GM19452 (cell line): ENCODE measurements at regions not wholly inside any gene's neighbourhood (a gene's known extent, or its start where the extent isn't known, plus 50 kb on each side); places are given as distances from the start of the nearest gene placed in this dataset.
"Not testable (repeated sequence)": the region's sequence is repeated elsewhere in the genome, so short reads cannot be mapped to it uniquely, and the experiment has no call there.

Source experiments
- ATAC-seq: cut with Tn5 transposase; IDR thresholded peaks from one replicate; pipeline ENCODE4 v1.9.1; 2021; ENCODE audit not compliant: unreplicated experiment

DNA sequence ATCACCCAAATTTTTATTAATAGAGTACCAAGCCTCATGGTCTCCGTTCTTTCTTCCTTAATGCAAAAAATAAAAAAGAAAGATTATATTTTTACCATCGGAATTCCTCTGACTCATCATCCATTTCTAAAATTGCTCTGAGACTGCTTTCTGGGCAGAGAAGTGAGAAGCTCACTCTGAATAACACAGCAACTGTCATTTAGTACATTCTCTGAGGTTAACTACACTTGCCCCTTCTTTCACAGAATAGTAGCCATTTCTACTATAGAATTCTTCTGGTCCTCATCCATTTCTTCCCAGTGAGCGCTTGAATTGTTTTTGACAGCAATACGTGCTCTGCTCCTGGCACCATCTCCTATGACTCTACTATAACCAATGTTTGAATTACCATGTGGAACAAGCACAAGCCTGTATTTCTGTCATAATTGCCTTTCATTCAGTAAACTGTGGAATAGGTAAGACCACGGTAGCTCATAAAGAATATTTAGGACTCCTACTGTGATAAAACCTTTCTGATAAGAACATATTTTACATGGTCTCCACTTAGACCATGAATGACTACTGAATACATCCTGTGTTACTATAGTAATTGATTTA, 435.5 kb upstream of the NRSN1 start:
- no peak for ATAC-seq

- no peak for ATAC-seq
These were observed 433.8 kb upstream of the NRSN1 start for GRCh38 chr6:23692184-23692583.

GRCh38 chr6:23696992-23697391, 429.0 kb upstream of the NRSN1 start:
- no peak for ATAC-seq

- ATAC-seq = no peak
These were observed 421.4 kb upstream of the NRSN1 start for GRCh38 chr6:23704479-23705052.

DNA sequence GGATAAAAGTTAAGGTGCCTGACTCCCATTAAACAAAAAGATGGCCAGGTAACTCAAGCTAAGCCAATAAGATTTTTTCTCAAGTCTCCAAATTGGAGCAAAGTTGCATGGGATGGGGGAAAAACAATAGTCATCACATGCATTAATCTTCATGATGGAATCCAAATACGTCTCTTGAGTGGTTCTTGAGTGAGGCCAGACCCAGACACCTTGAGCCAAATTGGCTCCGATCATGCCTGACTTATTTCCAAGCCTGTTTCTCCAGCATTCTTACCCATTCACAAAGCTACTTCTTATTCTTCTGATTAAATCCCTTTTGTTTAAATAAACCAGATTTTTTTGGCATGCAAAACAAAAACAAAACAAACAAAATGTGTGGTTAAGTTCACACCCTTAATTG, 420.3 kb upstream of the NRSN1 start:
- no peak for ATAC-seq

- no peak for ATAC-seq
These were observed 413.3 kb upstream of the NRSN1 start for GRCh38 chr6:23712756-23713155.

DNA sequence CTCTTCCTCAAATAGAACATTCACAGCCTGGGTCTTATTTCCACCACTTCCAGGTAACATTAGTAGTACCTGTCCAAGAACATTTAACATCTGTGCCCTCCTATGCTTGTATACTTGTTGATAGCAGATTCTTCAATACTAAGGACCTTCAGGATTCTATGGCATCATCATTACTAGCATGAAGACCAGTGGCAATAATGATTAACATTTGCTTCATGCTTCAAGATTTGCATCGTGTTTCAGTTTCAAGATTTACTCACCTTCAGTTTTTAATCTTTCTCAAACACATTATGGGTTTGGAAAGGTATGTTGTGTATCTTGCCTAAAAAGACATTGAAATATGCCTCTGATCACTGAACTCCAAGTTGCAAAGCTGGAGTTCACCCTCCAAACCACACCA, 412.8 kb upstream of the NRSN1 start:
- no peak for ATAC-seq

DNA sequence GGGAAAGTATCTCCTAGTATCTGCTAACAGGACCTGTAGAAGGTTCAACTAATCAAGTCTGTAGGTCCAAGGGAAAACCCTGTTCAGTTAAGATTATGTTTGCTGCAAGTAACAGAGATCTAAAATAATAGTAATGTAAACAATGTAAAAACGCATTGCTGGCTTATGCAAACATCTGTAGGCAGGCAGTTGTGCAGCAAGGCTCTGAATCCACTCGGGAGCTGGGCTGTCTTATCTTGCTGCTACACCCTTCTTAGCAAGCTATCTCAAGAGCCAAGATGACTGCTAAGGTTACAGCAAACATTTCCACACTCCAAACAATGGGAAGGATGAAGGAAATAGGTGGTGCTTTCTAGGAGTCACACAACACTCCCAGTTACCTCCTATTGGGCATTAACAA, 397.3 kb upstream of the NRSN1 start:
- no peak for ATAC-seq

DNA sequence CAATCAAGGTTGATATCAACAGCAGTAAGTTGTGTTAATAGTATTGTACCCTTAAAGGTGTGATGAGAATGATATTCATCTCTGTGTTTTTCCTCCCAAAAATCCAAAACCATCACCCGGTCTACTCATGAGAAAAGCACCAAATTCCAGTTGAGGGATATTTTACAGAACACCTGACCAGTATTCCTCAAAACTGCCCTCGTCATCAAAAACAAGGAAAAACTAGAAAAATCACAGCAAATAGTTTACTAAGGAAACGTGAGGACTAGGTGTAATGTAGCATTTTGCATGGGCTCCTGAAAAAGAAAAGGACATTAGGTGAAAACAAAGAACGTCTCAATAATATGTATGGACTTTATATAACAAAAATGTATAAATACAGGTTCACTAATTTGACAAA, 394.4 kb upstream of the NRSN1 start:
- ATAC-seq = no peak

DNA sequence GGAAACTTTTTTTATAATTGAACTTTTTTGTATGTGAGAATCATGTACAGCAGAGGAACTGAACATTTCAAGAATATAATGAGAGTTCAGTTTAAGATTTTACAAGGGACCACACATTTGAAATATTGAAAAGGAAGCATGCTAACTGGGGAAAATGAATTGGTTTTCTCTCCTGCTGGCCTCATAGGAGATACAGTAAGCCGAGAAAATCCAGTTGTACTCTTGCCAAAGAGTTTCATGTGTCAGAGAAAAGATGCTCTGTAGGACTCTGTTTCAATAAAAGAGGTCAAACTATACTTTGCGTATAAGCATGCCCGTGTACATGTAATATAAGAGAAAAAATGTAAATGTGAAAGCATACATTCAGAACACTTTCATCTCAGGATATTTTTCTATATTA, 393.5 kb upstream of the NRSN1 start:
- ATAC-seq = no peak

- ATAC-seq = no peak
These were observed 390.9 kb upstream of the NRSN1 start for GRCh38 chr6:23735151-23735550.

DNA sequence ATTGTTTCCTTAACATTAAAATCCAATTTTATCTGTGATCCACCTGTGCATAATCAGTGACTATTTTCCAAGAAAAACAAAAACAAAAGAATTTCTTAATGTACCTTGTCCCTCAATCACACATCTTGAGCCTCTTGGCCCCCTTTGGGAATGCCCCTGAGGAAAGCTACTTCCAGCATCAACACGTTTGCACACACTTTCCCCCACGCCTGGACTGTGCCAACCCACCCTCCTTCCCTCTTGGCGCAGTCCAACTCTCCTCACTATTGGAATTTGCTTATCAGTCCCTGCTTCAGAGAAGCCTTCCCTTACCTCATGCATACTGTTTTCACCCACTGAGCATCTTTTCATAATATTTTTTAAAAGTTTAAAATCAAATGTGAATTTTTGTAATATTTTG, 389.4 kb upstream of the NRSN1 start:
- no peak for ATAC-seq

- ATAC-seq = no peak
These were observed 378.8 kb upstream of the NRSN1 start for GRCh38 chr6:23747239-23747638.

GRCh38 chr6:23752414-23752813, 373.6 kb upstream of the NRSN1 start:
- no peak for ATAC-seq

DNA sequence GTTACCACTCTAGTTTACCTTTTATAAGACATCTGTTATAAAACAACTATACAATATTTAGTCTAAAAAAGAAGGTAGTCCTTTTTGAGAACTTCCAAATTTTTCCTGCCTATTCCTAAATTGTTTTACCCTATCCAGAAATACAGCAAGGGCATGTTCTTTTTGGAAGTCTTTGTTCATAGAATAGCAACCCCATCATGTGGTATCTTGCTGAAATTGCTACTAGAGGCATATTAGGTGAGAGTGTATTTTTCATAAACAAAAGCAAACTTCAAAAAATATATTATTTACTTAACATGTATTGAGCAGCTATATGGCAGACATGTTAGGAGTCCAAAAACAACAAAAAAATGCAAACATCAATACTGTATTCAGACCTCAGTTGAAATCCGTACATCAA, 371.8 kb upstream of the NRSN1 start:
- no peak for ATAC-seq

DNA sequence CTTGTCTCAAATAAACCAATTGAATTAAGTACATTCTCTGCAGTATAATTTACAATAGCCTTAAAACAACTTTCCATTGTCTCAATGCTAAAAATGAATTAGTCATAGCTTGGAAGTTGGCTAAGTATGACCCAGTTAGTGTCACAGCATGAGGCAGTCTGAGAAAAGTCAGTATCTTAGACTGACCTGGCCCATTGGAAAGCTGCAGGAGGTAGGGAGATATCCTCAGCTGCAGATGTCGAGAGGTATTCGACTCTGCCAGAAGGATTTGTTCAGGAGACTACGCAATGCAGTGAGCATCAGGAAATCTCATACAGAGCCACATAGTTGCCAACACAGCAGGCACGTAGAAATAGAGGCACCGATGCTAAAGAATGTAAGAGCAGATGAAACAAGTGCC, 350.9 kb upstream of the NRSN1 start:
- no peak for ATAC-seq

DNA sequence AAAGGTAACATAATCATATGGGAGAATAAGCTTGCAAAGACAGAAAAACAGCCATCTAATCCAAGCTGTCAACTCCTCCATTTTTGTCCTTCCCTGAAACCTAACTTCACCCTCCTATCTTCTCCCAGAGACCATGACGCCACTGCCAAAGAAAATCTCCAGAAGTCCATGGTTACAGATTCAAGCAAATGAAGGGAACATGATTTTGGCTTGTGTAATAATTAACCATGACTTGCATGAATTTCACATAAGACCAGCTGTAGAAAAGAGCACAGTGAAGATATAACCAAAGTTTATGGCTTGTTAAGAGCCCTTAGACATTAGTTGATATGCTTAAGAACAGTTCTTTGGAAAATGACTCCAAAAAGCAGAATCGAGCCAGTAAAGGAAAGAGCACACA, 342.1 kb upstream of the NRSN1 start:
- ATAC-seq = no peak

GRCh38 chr6:23784301-23784919, 341.6 kb upstream of the NRSN1 start:
- ATAC-seq = no peak

- ATAC-seq = no peak
These were observed 335.3 kb upstream of the NRSN1 start for GRCh38 chr6:23790756-23791155.

- no peak for ATAC-seq
These were observed 329.0 kb upstream of the NRSN1 start for GRCh38 chr6:23797041-23797440.

GRCh38 chr6:23804289-23804688, 321.7 kb upstream of the NRSN1 start:
- not testable (repeated sequence) for ATAC-seq

GRCh38 chr6:23821141-23821540, 304.9 kb upstream of the NRSN1 start:
- ATAC-seq = not testable (repeated sequence)

GRCh38 chr6:23823421-23823820, 302.6 kb upstream of the NRSN1 start:
- no peak for ATAC-seq
